Caco-2 (cell line): ENCODE measurements at regions not wholly inside any gene's neighbourhood (a gene's known extent, or its start where the extent isn't known, plus 50 kb on each side); places are given as distances from the start of the nearest gene placed in this dataset.

Source experiments
- BruUV-seq: library from RNA; stranded (reverse); fragments of 400-500 nt; replicated peaks from 2 replicates; lab custom pipeline; 2021; lab: Mats Ljungman, UMichigan
- CTCF ChIA-PET: fragments of 300-600 bp; sonication (Branson Sonifier 250); formaldehyde crosslinking; loops from one replicate; lab custom pipeline; 2022; ENCODE audit warnings: antibody characterized with exemption; lab: Charles Lee
- POLR2A ChIA-PET: fragments of 300-600 bp; sonication (Branson Sonifier 250); formaldehyde crosslinking; loops from one replicate; lab custom pipeline; 2022; ENCODE audit warnings: antibody characterized with exemption; lab: Charles Lee
- DNase-seq, 2 experiments: peaks; one replicate each; pipeline versions ENCODE4 v3.0.0 to v3.0.0-alpha.2; 2020 to 2022
- H3K27me3 ChIP-seq: replicated peaks from 2 replicates; pipeline ENCODE4 v1.6.0; 2011; ENCODE audit warnings: low read length; ENCODE audit not compliant: control insufficient read depth, insufficient read depth
- H3K36me3 ChIP-seq: 2 replicates; pipeline ENCODE4 v1.5.1; 2011; ENCODE audit warnings: low read length; ENCODE audit not compliant: control insufficient read depth, insufficient read depth
- H3K4me1 ChIP-seq: fragments of 250-450 bp; sonication (Bioruptor Pico); 2 replicates; pipeline ENCODE4 v1.5.1; 2020; ENCODE audit warnings: mild to moderate bottlenecking
- H3K4me3 ChIP-seq: 2 replicates; pipeline ENCODE4 v1.5.1; 2011; ENCODE audit warnings: low read depth, mild to moderate bottlenecking, control low read depth, low read length
- H3K9me3 ChIP-seq: fragments of 250-450 bp; sonication (Bioruptor Pico); 2 replicates; pipeline ENCODE4 v1.5.1; 2020; ENCODE audit warnings: mild to moderate bottlenecking, moderate library complexity
- H3K27ac Mint-ChIP-seq: one replicate; pipeline ENCODE4 v1.8.0; 2022; ENCODE audit warnings: mixed read lengths; ENCODE audit not compliant: unreplicated experiment
- H3K27me3 Mint-ChIP-seq: one replicate; pipeline ENCODE4 v1.8.0; 2022; ENCODE audit warnings: mixed read lengths; ENCODE audit not compliant: insufficient read depth, unreplicated experiment
- H3K36me3 Mint-ChIP-seq: one replicate; pipeline ENCODE4 v1.8.0; 2022; ENCODE audit warnings: mild to moderate bottlenecking, mixed read lengths; ENCODE audit not compliant: insufficient read depth, unreplicated experiment
- H3K4me1 Mint-ChIP-seq: one replicate; pipeline ENCODE4 v1.8.0; 2022; ENCODE audit warnings: low read depth, mixed read lengths; ENCODE audit not compliant: unreplicated experiment
- H3K4me3 Mint-ChIP-seq: one replicate; pipeline ENCODE4 v1.8.0; 2022; ENCODE audit warnings: mild to moderate bottlenecking, moderate library complexity, mixed read lengths; ENCODE audit not compliant: unreplicated experiment
- H3K9me3 Mint-ChIP-seq: one replicate; pipeline ENCODE4 v1.8.0; 2022; ENCODE audit warnings: mixed read lengths; ENCODE audit not compliant: unreplicated experiment
- intact Hi-C: fragments of 100-400 bp; cut with micrococcal nuclease; formaldehyde crosslinking; loops from one replicate; pipeline ENCODE4 v1.10.0; 2022; ENCODE audit not compliant: unreplicated experiment
- TF ChIP-seq, protein P1 (sequence below), 2 experiments: fragments of 200-600 bp in 1 of 2; IDR thresholded peaks; 1 replicate in 1 of 2; 2 replicates in 1 of 2; pipeline versions ENCODE4 v1.5.1 to v1.8.0; 2011 to 2022; ENCODE audit warnings: antibody characterized with exemption in 1 of 2, control low read depth in 1 of 2, inconsistent platforms in 1 of 2, low read depth in 1 of 2, low read length in 1 of 2, mild to moderate bottlenecking in 1 of 2, moderate library complexity in 1 of 2; ENCODE audit not compliant: insufficient read depth in 1 of 2, severe bottlenecking in 1 of 2, unreplicated experiment in 1 of 2

GRCh38 chr5:174301848-174302625, 256.5 kb downstream of the NSG2 start:
- no peaks in the 10 kb centered on the region for H3K36me3 ChIP-seq
- Mint-ChIP-seq H3K9me3 (no peaks in the 10 kb centered on the region), H3K27ac (no peak overlapping the region), H3K36me3 (no peaks in the 10 kb centered on the region), H3K27me3 (peaks cover 43% of the 10 kb centered on the region), H3K4me3 (no peak overlapping the region), H3K4me1 (no peaks in the 10 kb centered on the region)
- no peaks in the 10 kb centered on the region for H3K27me3 ChIP-seq
- POLR2A ChIA-PET: no interaction called here
- TF ChIP-seq, protein P1, sequence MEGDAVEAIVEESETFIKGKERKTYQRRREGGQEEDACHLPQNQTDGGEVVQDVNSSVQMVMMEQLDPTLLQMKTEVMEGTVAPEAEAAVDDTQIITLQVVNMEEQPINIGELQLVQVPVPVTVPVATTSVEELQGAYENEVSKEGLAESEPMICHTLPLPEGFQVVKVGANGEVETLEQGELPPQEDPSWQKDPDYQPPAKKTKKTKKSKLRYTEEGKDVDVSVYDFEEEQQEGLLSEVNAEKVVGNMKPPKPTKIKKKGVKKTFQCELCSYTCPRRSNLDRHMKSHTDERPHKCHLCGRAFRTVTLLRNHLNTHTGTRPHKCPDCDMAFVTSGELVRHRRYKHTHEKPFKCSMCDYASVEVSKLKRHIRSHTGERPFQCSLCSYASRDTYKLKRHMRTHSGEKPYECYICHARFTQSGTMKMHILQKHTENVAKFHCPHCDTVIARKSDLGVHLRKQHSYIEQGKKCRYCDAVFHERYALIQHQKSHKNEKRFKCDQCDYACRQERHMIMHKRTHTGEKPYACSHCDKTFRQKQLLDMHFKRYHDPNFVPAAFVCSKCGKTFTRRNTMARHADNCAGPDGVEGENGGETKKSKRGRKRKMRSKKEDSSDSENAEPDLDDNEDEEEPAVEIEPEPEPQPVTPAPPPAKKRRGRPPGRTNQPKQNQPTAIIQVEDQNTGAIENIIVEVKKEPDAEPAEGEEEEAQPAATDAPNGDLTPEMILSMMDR (IDR thresholded peaks at IDR 0.05; ENCODE audit: insufficient read depth in 1 of 2, low read depth in 1 of 2, low read length in 1 of 2, severe bottlenecking in 1 of 2, unreplicated experiment in 1 of 2): no peak
- no peak overlapping the region for H3K4me3 ChIP-seq
- CTCF ChIA-PET: interaction anchor here (0.9 kb wide), 1 partner anchor 10 kb away, joined by 3 read pairs; no protein-coding TSS in a partner anchor
- no peaks in the 10 kb centered on the region for H3K4me1 ChIP-seq
- intact Hi-C loops: no loop called here
- no TSS peak for BruUV-seq
- no peak for DNase-seq
- H3K9me3 ChIP-seq: no peaks in the 10 kb centered on the region

DNA sequence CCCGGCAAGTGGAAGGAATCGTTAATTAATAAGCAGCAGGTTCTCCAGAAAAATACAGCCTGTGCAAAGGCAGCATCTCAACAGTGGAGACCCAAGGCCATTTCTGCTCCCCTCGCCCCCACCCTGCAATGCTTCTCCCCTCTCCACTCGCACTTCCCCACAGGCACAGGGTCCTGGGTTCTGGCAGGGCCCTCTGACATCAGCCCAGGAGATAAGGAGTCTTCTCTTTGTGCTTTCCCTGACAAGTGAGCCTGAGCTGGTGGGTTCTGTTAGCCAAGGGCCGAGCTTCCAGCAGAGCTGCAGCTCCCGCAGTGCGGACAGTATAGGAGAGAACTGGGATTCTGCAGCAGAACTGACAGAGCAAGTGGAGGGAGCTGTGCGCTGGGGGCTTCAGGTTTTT, 257.5 kb downstream of the NSG2 start:
- CTCF ChIA-PET: interaction anchor here (1.6 to 1.7 kb wide), 2 partner anchors 9 to 257 kb away, joined by 4 to 6 read pairs; partner anchors contain the start of gene NSG2
- no peaks in the 10 kb centered on the region for H3K36me3 Mint-ChIP-seq
- TF ChIP-seq, protein P1 (IDR thresholded peaks at IDR 0.05; ENCODE audit: insufficient read depth in 1 of 2, low read depth in 1 of 2, low read length in 1 of 2, severe bottlenecking in 1 of 2, unreplicated experiment in 1 of 2): no peak
- Histone ChIP-seq H3K36me3 (no peaks in the 10 kb centered on the region), H3K4me1 (no peaks in the 10 kb centered on the region), H3K27me3 (no peaks in the 10 kb centered on the region), H3K4me3 (no peak overlapping the region), H3K9me3 (no peaks in the 10 kb centered on the region)
- DNase-seq: no peak
- H3K27ac Mint-ChIP-seq: no peak overlapping the region
- BruUV-seq: no TSS peak
- no peaks in the 10 kb centered on the region for H3K9me3 Mint-ChIP-seq
- POLR2A ChIA-PET: no interaction called here
- intact Hi-C loops: no loop called here
- peaks cover 43% of the 10 kb centered on the region for H3K27me3 Mint-ChIP-seq
- no peaks in the 10 kb centered on the region for H3K4me1 Mint-ChIP-seq
- H3K4me3 Mint-ChIP-seq: no peak overlapping the region

DNA sequence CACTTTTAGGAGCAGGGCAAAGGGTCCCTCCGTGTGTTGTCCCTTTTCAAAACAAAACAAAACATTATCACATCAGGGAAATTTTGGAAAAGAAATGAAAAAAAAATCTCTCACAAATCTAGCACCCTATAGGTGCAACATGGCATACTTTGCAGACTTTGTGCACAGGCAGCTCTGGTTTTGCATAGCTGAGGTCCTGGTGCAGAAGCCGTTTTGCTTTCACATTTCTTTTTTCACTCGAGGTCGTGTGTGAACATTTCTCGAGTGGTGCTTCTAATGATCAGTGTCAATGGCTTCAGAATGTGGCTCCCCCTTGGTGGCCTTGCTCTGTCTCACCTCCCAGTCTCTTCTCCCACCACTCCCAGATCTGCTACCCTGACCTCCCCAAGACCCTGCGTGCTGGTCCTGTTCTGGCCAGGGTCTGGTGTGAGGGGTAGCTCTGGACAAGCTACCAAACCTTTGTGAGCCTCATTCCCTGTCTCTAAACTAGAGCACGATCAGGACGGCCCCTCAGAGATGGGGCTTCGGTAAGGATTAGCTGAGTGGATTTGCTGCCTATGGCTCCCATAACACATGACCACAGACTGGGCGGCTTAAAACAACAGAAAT, 258.0 kb downstream of the NSG2 start:
- Mint-ChIP-seq H3K4me1 (no peaks in the 10 kb centered on the region), H3K36me3 (no peaks in the 10 kb centered on the region), H3K4me3 (no peak overlapping the region), H3K27ac (no peak overlapping the region), H3K9me3 (no peaks in the 10 kb centered on the region), H3K27me3 (peaks cover 43% of the 10 kb centered on the region)
- no peaks in the 10 kb centered on the region for H3K9me3 ChIP-seq
- no peaks in the 10 kb centered on the region for H3K36me3 ChIP-seq
- no peaks in the 10 kb centered on the region for H3K4me1 ChIP-seq
- no peak overlapping the region for H3K4me3 ChIP-seq
- ChIA-PET POLR2A (no interaction called here), CTCF (interaction anchor here (1.6 to 1.7 kb wide), 2 partner anchors 8 to 258 kb away, joined by 4 to 6 read pairs; partner anchors contain the start of gene NSG2)
- no peaks in the 10 kb centered on the region for H3K27me3 ChIP-seq
- DNase-seq: no peak
- no TSS peak for BruUV-seq
- TF ChIP-seq, protein P1 (IDR thresholded peaks at IDR 0.05; ENCODE audit: insufficient read depth in 1 of 2, low read depth in 1 of 2, low read length in 1 of 2, severe bottlenecking in 1 of 2, unreplicated experiment in 1 of 2): no peak
- intact Hi-C loops: no loop called here
